K562 (cell line): ENCODE measurements at regions not wholly inside any gene's neighbourhood (a gene's known extent, or its start where the extent isn't known, plus 50 kb on each side); places are given as distances from the start of the nearest gene placed in this dataset.

Source experiments
- CTCF ChIP-seq, 3 experiments: IDR thresholded peaks in 2 of 3; conservative IDR thresholded peaks in 1 of 3; 2 replicates each; pipeline ENCODE4 v1.5.1; 2011 to 2012; ENCODE audit warnings: low read length in 3 of 3, mild to moderate bottlenecking in 3 of 3, control low read depth in 2 of 3, improper control_type of control experiment in 1 of 3, inconsistent platforms in 1 of 3, low read depth in 1 of 3, mixed read lengths in 1 of 3, moderate library complexity in 1 of 3; ENCODE audit not compliant: insufficient read depth in 2 of 3
- MAZ ChIP-seq, 2 experiments: fragments of 450-650 bp in 1 of 2; sonication (generic) in 1 of 2; formaldehyde crosslinking; IDR thresholded peaks in 1 of 2; conservative IDR thresholded peaks in 1 of 2; 2 replicates each; pipeline versions ENCODE4 v1.4.0 to v1.5.0; 2020; ENCODE audit warnings: mild to moderate bottlenecking in 1 of 2, missing genetic modification reagents in 1 of 2
- PKNOX1 ChIP-seq: fragments of 450-650 bp; IDR thresholded peaks from 2 replicates; pipeline ENCODE4 v1.6.1; 2016
- RFX5 ChIP-seq: IDR thresholded peaks from 2 replicates; pipeline ENCODE4 v1.6.1; 2011; ENCODE audit warnings: low read depth, mild to moderate bottlenecking, improper control_type of control experiment, low read length
- SFPQ ChIP-seq: fragments of 200-400 bp; formaldehyde crosslinking; IDR thresholded peaks from 2 replicates; pipeline ENCODE4 v1.6.1; 2017; ENCODE audit warnings: mild to moderate bottlenecking, low read depth, low read length, moderate library complexity
- SMARCC2 ChIP-seq: fragments of 450-650 bp; IDR thresholded peaks from 2 replicates; pipeline ENCODE4 v1.6.1; 2017; ENCODE audit warnings: antibody characterized with exemption, moderate library complexity, mild to moderate bottlenecking, low read depth
- SRF ChIP-seq, 2 experiments: fragments of 250-450, 450-650 bp in 1 of 2; sonication (Bioruptor Pico) in 1 of 2; sonication (generic) in 1 of 2; formaldehyde crosslinking; IDR thresholded peaks; 2 replicates each; pipeline versions ENCODE4 v1.5.0 to v1.5.1; 2020 to 2022; ENCODE audit warnings: mild to moderate bottlenecking in 1 of 2, missing genetic modification reagents in 1 of 2
- ZNF407 ChIP-seq: fragments of 450-650 bp; IDR thresholded peaks from 2 replicates; pipeline ENCODE4 v1.6.1; 2016; ENCODE audit warnings: low read depth
- ZSCAN32 ChIP-seq: fragments of 450-650 bp; formaldehyde crosslinking; IDR thresholded peaks from 2 replicates; pipeline ENCODE4 v1.4.0; 2020; ENCODE audit warnings: mild to moderate bottlenecking, moderate library complexity

GRCh38 chrX:69066966-69067525 is 98.2 kb downstream of the PJA1 start:
- TF ChIP-seq CTCF (IDR thresholded peaks at IDR 0.05 in 2 of 3, conservative IDR thresholded peaks at IDR 0.05 in 1 of 3; ENCODE audit: insufficient read depth in 2 of 3, low read depth in 1 of 3, low read length in 3 of 3) (no peak), SMARCC2 (no peak), RFX5 (no peak), ZNF407 (no peak), SFPQ (no peak), ZSCAN32 (CRISPR knock-in tag) (no peak), MAZ (CRISPR knock-in tag; conservative IDR thresholded peaks at IDR 0.05 in 1 of 2, IDR thresholded peaks at IDR 0.05 in 1 of 2) (no peak), SRF (CRISPR knock-in tag; IDR thresholded peaks at IDR 0.05) (no peak), PKNOX1 (no peak)
